Tibial nerve (tissue), 4 donors: ENCODE measurements at regions not wholly inside any gene's neighbourhood (a gene's known extent, or its start where the extent isn't known, plus 50 kb on each side); places are given as distances from the start of the nearest gene placed in this dataset.

Source experiments
- DNase-seq, 2 donors: peaks; one replicate each; pipeline ENCODE4 v3.0.0-alpha.2; 2019; ENCODE audit warnings: low spot score in 2 of 2
- H3K27ac ChIP-seq, 4 donors: fragments of 200-600 bp; sonication (generic) in 3 of 4; one replicate each; pipeline ENCODE4 v1.5.1; 2017 to 2019; ENCODE audit warnings: mild to moderate bottlenecking in 1 of 4
- H3K27me3 ChIP-seq, 2 donors: fragments of 200-600 bp; sonication (generic) in 1 of 2; one replicate each; pipeline versions ENCODE4 v1.5.1 to v1.6.0; 2017 to 2019
- H3K36me3 ChIP-seq, 3 donors: fragments of 200-600 bp; sonication (generic); one replicate each; pipeline ENCODE4 v1.5.1; 2018 to 2019
- H3K4me1 ChIP-seq, 4 donors: fragments of 200-600 bp; sonication (generic) in 3 of 4; one replicate each; pipeline ENCODE4 v1.5.1; 2017 to 2019
- H3K4me3 ChIP-seq, 4 donors: fragments of 200-600 bp; sonication (generic) in 3 of 4; one replicate each; pipeline ENCODE4 v1.5.1; 2017 to 2019; ENCODE audit warnings: mild to moderate bottlenecking in 1 of 4, moderate library complexity in 1 of 4
- H3K9me3 ChIP-seq, 4 donors: fragments of 200-600 bp; sonication (generic) in 3 of 4; one replicate each; pipeline ENCODE4 v1.5.1; 2017 to 2019
- CTCF ChIP-seq, 5 experiments: fragments of 200-600 bp in 3 of 5; fragments of 450-650 bp in 2 of 5; sonication (generic) in 3 of 5; IDR thresholded peaks; one replicate each; pipeline ENCODE4 v1.5.1; 2016 to 2019; ENCODE audit warnings: antibody characterized with exemption in 5 of 5, mild to moderate bottlenecking in 3 of 5, moderate library complexity in 2 of 5
- EP300 ChIP-seq, 2 donors: sonication (generic); formaldehyde crosslinking; IDR thresholded peaks; one replicate each; pipeline ENCODE4 v1.6.1; 2017; ENCODE audit warnings: antibody characterized with exemption in 2 of 2, mild to moderate bottlenecking in 1 of 2
- POLR2A ChIP-seq, 2 donors: fragments of 450-650 bp; IDR thresholded peaks; one replicate each; pipeline ENCODE4 v1.6.1; 2017; ENCODE audit warnings: antibody characterized with exemption in 2 of 2, mild to moderate bottlenecking in 2 of 2, moderate library complexity in 2 of 2
- WGBS, 2 donors: methylation state at CpG; one replicate each; pipeline ENCODE4 v1.1.5; 2018; 5-methylcytosine and 5-hydroxymethylcytosine counted together

- Histone ChIP-seq H3K36me3 (no peaks in the 10 kb centered on the region), H3K27me3 (no peaks in the 10 kb centered on the region), H3K4me1 (no peaks in the 10 kb centered on the region), H3K4me3 (no peak overlapping the region), H3K9me3 (peaks cover 0 to 19% (median 0%) of the 10 kb centered on the region in 4 donors), H3K27ac (no peak overlapping the region)
- no peak for TF ChIP-seq POLR2A (IDR thresholded peaks at IDR 0.05)
- DNase-seq = no peak
- WGBS, 2 donors = 79% methylated on average over 3 of the region's 3 CpGs
These were observed 722.1 kb downstream of the LIG4 start for GRCh38 chr13:107493266-107493665.

GRCh38 chr13:107482688-107483087 lies 732.6 kb downstream of the LIG4 start:
- TF ChIP-seq POLR2A (IDR thresholded peaks at IDR 0.05) = no peak
- 67 to 81% methylated on average over 5 of the region's 5 CpGs for WGBS, 2 donors

GRCh38 chr13:107480130-107480529 lies 735.2 kb downstream of the LIG4 start:
- Histone ChIP-seq H3K27ac (no peak overlapping the region), H3K9me3 (no peaks in the 10 kb centered on the region), H3K4me3 (no peak overlapping the region), H3K36me3 (no peaks in the 10 kb centered on the region), H3K27me3 (no peaks in the 10 kb centered on the region), H3K4me1 (peaks cover 0 to 3% (median 0%) of the 10 kb centered on the region in 4 donors)
- 89% methylated on average over 1 of the region's 1 CpG for WGBS, 2 donors
- TF ChIP-seq CTCF (IDR thresholded peaks at IDR 0.05) (no peak), POLR2A (IDR thresholded peaks at IDR 0.05) (no peak), EP300 (IDR thresholded peaks at IDR 0.05) (no peak)
- no peak for DNase-seq

More at GRCh38 chr13:107482688-107483087, 732.6 kb downstream of the LIG4 start:
- Histone ChIP-seq H3K9me3 (no peaks in the 10 kb centered on the region), H3K36me3 (no peaks in the 10 kb centered on the region), H3K4me1 (peaks cover 0 to 3% (median 0%) of the 10 kb centered on the region in 4 donors), H3K27ac (no peak overlapping the region), H3K4me3 (no peak overlapping the region), H3K27me3 (no peaks in the 10 kb centered on the region)
- no peak for DNase-seq

- H3K4me1 ChIP-seq = peaks cover 0 to 3% (median 0%) of the 10 kb centered on the region in 4 donors
- H3K27ac ChIP-seq = no peak overlapping the region
- H3K36me3 ChIP-seq = no peaks in the 10 kb centered on the region
- WGBS, 2 donors = 86 to 92% methylated on average over 3 of the region's 3 CpGs
- H3K27me3 ChIP-seq = no peaks in the 10 kb centered on the region
- TF ChIP-seq POLR2A (IDR thresholded peaks at IDR 0.05) = no peak
- no peak for TF ChIP-seq CTCF (IDR thresholded peaks at IDR 0.05)
- no peak for TF ChIP-seq EP300 (IDR thresholded peaks at IDR 0.05)
- DNase-seq = no peak
- H3K9me3 ChIP-seq = no peaks in the 10 kb centered on the region
- H3K4me3 ChIP-seq = no peak overlapping the region
These were observed 737.5 kb downstream of the LIG4 start for GRCh38 chr13:107477772-107478379.

- Histone ChIP-seq H3K4me3 (no peak overlapping the region), H3K9me3 (no peaks in the 10 kb centered on the region), H3K27me3 (no peaks in the 10 kb centered on the region), H3K36me3 (no peaks in the 10 kb centered on the region), H3K4me1 (peaks cover 0 to 3% (median 0%) of the 10 kb centered on the region in 4 donors), H3K27ac (no peak overlapping the region)
- no peak for DNase-seq
- 85 to 89% methylated on average over 3 of the region's 3 CpGs for WGBS, 2 donors
- no peak for TF ChIP-seq POLR2A (IDR thresholded peaks at IDR 0.05)
- no peak for TF ChIP-seq CTCF (IDR thresholded peaks at IDR 0.05)
These were observed 739.4 kb downstream of the LIG4 start for GRCh38 chr13:107475753-107476453.

GRCh38 chr13:107473253-107473652 lies 742.1 kb downstream of the LIG4 start:
- TF ChIP-seq POLR2A (IDR thresholded peaks at IDR 0.05) (no peak), EP300 (IDR thresholded peaks at IDR 0.05) (no peak), CTCF (IDR thresholded peaks at IDR 0.05) (no peak)

More at GRCh38 chr13:107473253-107473652, 742.1 kb downstream of the LIG4 start:
- Histone ChIP-seq H3K36me3 (no peaks in the 10 kb centered on the region), H3K27me3 (no peaks in the 10 kb centered on the region), H3K4me1 (no peaks in the 10 kb centered on the region), H3K27ac (no peak overlapping the region), H3K9me3 (no peaks in the 10 kb centered on the region), H3K4me3 (no peak overlapping the region)
- no peak for DNase-seq
- WGBS, 2 donors = 94 to 96% methylated on average over 4 of the region's 4 CpGs
